Middle frontal gyrus (tissue), 1 donor: ENCODE measurements at regions not wholly inside any gene's neighbourhood (a gene's known extent, or its start where the extent isn't known, plus 50 kb on each side); places are given as distances from the start of the nearest gene placed in this dataset.

Experiments used
- DNase-seq: peaks from one replicate; pipeline ENCODE4 v3.0.0-alpha.2; 2015; ENCODE audit warnings: low spot score; ENCODE audit errors: extremely low spot score

DNA sequence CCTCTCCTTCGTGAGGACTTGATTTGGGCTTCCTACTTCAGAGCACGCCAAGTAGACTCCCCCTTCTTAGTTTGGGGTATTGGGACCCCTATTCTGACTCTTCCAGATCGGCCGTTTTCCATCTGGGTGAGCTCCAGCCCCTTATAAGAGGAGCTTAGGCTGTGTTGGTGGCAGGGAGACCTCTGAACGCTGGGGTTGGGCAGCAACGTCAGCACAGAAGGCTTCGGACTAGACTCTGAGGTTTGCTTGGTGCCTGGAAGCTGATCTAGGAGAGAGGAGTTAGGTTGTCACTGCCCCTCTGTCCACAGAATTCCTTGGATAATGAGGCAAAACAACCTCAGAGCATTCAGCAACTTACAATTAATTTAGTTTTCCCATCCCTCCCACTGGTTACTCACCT is 99.2 kb upstream of the RTL1 start:
- no peak for DNase-seq

GRCh38 chr14:101004176-101004575 is 100.7 kb upstream of the RTL1 start:
- no peak for DNase-seq

DNA sequence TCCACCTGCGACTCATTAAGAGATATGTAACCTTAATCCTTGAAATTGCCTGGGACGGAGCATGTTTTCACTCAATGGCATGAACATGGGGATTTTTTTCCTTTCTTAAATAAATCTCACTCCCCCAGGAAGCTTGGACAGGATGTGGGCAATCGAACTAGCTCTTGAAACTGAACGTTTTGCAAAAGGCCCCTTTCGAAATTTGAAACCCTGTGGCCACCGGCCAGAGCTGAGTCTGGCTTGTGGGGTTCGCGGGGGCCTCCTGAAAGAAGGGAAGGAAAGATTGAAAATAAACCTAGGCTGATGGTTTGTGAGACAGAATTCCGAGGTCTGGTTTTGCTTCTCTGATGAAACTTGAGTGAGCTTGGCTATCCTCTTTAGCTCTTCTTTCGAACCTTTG is 101.4 kb upstream of the RTL1 start:
- DNase-seq: no peak

GRCh38 chr14:101005447-101005846 is 101.9 kb upstream of the RTL1 start:
- DNase-seq: no peak

- DNase-seq: no peak
Measured at GRCh38 chr14:101006008-101006407, 102.5 kb upstream of the RTL1 start.

DNA sequence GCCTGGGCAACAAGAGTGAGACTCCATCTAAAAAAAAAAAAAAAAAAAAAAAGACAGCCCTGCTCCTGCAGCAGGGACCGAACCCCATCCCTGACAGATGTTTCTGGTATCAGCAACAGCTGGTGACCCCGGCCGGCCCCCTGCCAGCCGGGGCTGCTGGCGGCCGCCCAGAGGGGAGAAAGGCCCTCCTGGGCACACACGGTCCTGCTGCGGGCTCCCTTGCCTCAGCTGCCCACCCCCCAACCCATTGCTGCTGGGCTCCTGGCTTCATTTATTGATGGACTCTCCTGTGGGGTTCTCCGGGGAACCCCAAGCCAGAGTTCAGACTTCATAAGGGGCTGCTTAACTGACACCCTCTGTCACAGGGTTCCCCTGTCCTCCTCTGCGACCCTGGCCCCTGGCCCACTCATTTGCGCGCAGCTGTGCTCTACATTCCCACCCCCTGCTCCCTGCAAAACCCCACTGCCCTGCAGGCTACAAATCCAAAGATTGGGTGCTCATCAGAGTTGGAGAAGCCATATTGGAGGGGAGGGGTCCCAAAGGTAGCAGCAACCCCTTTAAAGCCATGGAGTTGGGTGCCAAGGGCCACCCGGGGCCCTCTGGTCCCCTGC is 103.6 kb upstream of the RTL1 start:
- DNase-seq: no peak

- no peak for DNase-seq
Measured at GRCh38 chr14:101007765-101008164, 104.2 kb upstream of the RTL1 start.

GRCh38 chr14:101008196-101008595 is 104.7 kb upstream of the RTL1 start:
- DNase-seq: no peak

DNA sequence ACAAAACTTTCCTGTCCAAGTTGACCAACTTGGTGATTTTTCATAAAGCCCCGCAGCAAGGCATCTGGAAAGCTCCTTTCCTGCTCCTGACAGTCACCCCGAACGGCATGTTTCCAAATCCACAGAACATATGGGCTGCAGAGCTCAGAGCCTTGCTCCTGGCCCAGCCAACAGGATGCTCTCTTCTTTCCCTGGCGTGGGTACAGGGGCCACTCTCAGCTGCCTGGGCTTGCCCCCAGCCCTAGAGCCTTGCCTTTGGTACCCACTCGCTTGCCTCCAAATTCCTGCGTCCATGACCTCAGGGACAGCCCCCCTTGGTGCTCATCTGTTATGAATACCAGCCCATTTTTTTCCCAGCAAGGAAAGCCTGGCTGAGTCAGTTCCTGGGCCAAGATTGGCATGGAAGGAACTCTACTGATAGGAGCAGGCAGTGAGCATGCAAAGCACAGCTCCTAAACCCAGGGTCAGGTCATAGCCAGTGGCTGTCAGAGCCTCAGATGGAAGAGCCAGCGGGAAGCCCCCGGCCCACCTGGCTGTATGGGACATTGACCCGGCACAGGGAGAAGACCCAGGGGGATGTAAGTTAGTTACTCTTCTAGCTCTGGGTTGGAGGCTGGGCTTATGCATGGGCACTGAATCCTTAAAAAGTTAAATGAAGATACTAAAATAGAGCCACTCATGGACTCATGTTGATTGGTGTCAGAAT is 105.3 kb upstream of the RTL1 start:
- DNase-seq: no peak

DNA sequence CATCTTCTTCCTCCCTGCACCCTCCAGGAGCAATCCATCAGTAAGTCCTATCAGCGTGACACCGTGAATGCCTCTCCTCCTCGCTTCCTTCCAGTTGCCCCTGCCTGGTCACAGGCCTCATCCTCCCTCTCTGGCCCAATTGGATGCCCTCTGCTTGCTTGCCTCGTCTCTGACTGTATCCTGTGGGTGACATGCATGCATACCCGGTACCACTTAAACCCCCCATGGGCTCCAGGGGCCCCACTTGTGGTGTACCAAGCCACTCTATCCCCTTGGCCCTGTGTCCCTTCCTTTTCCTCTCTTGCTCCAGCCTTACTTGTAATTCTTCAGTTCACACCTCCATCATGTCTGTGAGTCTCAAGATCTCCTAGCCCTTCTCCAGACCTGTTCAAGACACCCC is 106.0 kb upstream of the RTL1 start:
- no peak for DNase-seq

DNA sequence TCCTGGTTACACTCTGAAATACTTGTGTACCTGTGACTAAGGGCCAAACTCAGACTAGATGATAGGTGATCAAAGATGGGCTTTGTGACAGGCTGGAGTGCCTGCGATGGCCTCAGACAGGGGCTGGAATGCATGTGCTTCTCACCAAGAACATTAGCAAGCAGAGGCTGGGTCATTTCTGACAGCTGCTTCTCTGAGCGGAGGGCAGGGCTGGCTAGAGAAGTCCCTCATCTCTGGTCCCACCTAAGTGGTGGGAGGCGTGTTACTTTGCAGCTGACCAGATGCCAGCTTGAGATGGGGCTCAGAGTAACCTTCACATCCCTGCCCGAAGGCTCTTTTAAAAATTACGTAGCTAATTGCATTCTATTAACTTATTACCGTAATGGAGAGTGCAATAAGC is 106.8 kb upstream of the RTL1 start:
- no peak for DNase-seq

GRCh38 chr14:101010835-101011234 is 107.3 kb upstream of the RTL1 start:
- DNase-seq: no peak

- DNase-seq: no peak
Measured at GRCh38 chr14:101017209-101017608, 113.7 kb upstream of the RTL1 start.

DNA sequence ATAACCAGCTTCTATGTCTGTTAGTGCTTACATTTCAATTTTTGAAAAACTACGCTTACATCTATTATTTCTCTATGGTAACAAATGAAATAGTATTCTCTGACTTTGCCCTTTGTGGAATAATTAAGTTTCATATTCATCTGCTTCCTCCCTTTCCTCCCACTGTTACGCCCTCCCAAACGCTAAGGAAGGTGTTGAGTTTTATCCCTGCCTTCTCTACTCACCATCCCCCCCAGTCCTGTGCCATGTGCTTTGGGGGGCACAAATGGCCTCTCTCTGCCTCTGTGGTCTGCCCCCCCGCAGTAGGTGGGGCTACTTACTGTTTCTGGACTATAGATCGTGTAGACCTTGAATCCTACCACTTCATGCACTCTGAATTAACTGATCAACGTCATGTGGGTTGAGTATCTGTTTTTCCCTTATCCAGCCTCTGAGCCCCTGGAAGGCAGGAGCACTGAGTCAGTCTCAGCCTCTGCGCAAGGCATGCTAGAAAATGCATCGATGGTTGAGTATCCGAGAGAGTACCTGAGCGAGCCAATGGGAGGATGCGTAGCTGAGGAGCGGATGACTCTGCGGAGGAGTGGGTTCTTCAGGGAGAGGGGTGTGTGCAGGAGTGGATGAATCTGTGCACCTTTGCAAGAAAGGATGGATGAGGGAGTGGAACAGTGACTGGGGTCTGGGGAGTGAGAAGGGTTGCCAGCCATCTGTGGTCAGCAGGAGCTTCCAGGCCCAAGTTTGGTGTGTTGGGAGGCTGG is 114.5 kb upstream of the RTL1 start:
- no peak for DNase-seq

DNA sequence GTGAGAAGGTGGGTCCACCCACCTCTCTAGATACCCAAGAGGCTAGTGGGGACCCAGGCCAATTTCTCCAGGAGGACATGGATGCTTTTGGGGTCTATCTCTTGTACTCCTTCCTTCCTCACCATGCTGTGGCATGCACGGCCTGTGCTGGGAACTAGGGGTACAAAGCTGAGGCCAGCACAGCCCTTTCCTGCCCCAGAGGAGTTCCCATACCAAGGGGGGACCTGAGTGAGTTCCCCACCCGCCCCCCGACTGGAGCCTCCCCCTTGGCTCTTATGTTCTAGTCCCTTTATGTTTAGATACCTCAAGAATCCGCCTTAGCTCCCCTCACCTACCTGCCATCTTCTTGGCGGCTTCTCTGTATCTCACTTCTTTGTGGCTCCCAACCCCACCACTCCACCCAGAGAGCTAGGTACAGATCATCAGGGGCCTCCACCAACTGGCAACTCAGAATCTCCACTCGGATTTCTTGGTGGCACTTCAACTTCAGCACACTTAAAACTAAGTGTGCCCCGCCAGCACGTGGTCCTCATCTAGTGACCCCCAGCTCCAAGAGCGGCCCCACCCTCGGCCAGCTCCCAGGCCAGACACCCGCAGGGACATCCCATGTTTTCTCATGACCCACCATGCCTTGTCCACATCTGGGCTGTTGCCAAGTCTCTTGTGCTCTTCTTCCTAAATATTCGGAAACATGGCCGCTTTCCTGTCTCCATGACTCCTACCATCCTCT is 115.2 kb upstream of the RTL1 start:
- DNase-seq: no peak

DNA sequence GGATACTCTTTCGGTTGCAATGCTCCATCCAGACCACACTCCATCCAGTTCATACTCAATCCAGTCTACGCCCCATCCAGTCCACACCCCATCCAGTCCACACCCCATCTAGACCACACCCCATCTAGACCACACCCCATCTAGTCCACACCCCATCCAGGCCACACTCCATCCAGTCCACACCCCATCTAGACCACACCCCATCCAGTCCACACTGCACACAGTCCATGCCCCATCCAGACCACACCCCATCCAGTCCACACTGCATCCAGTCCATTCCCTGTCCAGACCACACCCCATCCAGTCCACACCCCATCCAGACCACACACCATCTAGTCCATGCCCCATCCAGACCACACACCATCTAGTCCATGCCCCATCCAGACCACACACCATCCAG is 116.0 kb upstream of the RTL1 start:
- no peak for DNase-seq

GRCh38 chr14:101019990-101020710 is 116.6 kb upstream of the RTL1 start:
- DNase-seq: no peak

- no peak for DNase-seq
Measured at GRCh38 chr14:101020834-101021370, 117.4 kb upstream of the RTL1 start.

GRCh38 chr14:101022121-101022520 is 118.6 kb upstream of the RTL1 start:
- no peak for DNase-seq

DNA sequence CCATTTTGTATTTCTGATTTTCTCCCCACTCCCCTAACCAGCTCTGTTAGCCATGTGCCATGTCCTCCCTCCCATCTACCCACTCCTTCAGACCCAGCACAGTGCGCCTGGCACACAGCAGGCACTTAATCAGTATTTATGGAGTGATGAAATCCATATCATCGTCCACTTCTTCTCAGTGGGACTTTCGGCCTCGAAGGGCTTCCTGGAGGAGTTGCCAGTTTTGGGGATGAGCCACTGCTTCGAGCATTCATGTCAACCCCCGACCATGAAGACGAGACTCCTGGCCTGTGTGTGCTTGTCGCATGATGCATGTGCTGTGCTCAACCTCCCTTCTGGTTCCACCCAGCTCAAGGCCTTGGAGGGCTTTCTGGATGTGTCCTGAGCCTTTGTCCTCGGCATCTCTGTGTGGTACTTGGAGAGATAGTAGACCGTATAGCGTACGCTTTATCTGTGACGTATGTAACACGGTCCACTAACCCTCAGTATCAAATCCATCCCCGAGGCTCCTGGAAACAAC is 119.5 kb upstream of the RTL1 start:
- DNase-seq: no peak

DNA sequence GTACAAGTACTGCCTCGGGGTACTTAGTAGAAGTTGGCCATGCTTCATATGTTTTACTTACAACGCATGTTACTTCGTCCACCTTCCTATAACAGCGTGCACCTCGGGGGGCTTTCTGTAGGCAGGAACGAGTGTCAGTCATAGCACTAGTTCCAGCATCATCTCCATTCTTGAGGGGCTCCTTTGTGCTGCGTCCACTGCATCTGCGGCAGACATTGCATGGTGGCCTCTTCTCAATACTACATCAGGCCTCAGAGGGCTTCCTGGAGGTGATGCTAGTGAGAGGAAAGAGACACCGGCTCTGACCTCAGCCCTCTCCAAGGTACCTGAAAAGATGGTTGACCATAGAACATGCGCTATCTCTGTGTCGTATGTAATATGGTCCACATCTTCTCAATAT is 121.2 kb upstream of the RTL1 start:
- DNase-seq: no peak
